Lower leg skin (tissue), 4 donors: ENCODE measurements at regions not wholly inside any gene's neighbourhood (a gene's known extent, or its start where the extent isn't known, plus 50 kb on each side); places are given as distances from the start of the nearest gene placed in this dataset.

Experiments
- DNase-seq, 2 donors: peaks; one replicate each; pipeline ENCODE4 v3.0.0-alpha.2; 2019; ENCODE audit warnings: low spot score in 2 of 2
- H3K4me3 ChIP-seq: fragments of 200-600 bp; sonication (generic); 2 replicates; pipeline ENCODE4 v1.5.1; 2017; ENCODE audit warnings: mild to moderate bottlenecking, low read depth; ENCODE audit not compliant: poor library complexity, severe bottlenecking
- CTCF ChIP-seq, 3 donors: fragments of 450-650 bp; IDR thresholded peaks; one replicate each; pipeline ENCODE4 v1.5.1; 2016; ENCODE audit warnings: antibody characterized with exemption in 3 of 3, mild to moderate bottlenecking in 3 of 3, moderate library complexity in 2 of 3
- POLR2A ChIP-seq, 2 donors: fragments of 450-650 bp; IDR thresholded peaks; one replicate each; pipeline ENCODE4 v1.6.1; 2016 to 2017; ENCODE audit warnings: antibody characterized with exemption in 2 of 2, mild to moderate bottlenecking in 1 of 2, moderate library complexity in 1 of 2
- WGBS, 2 donors: methylation state at CpG; one replicate each; pipeline ENCODE4 v1.1.5; 2018; 5-methylcytosine and 5-hydroxymethylcytosine counted together
- intact Hi-C: fragments of 100-400 bp; cut with DNase I; formaldehyde crosslinking; loops from one replicate; pipeline ENCODE4 v1.15.0; 2023; ENCODE audit warnings: low total_unique reads

- 78 to 79% methylated on average over 4 of the region's 4 CpGs for WGBS, 2 donors
- intact Hi-C loops: no loop called here
- no peak for DNase-seq
- TF ChIP-seq CTCF (IDR thresholded peaks at IDR 0.05) (no peak), POLR2A (IDR thresholded peaks at IDR 0.05) (no peak)
- no peak overlapping the region for H3K4me3 ChIP-seq
Measured at GRCh38 chr2:64799592-64800252, 146.0 kb upstream of the SERTAD2 start.

GRCh38 chr2:64803776-64804175 is 150.1 kb upstream of the SERTAD2 start:
- H3K4me3 ChIP-seq: no peak overlapping the region
- TF ChIP-seq POLR2A (IDR thresholded peaks at IDR 0.05) (no peak), CTCF (IDR thresholded peaks at IDR 0.05) (no peak)
- 90 to 97% methylated on average over 2 of the region's 2 CpGs for WGBS, 2 donors
- intact Hi-C loops: no loop called here
- no peak for DNase-seq

GRCh38 chr2:64804651-64805050 is 150.9 kb upstream of the SERTAD2 start:
- WGBS, 2 donors: 88% methylated on average over 3 of the region's 3 CpGs
- DNase-seq: no peak
- intact Hi-C loops: no loop called here
- H3K4me3 ChIP-seq: no peak overlapping the region
- TF ChIP-seq CTCF (IDR thresholded peaks at IDR 0.05) (no peak), POLR2A (IDR thresholded peaks at IDR 0.05) (no peak)

- WGBS, 2 donors: 39 to 61% methylated on average over 4 of the region's 4 CpGs
- no peak for TF ChIP-seq CTCF (IDR thresholded peaks at IDR 0.05)
- no peak for TF ChIP-seq POLR2A (IDR thresholded peaks at IDR 0.05)
- no peak overlapping the region for H3K4me3 ChIP-seq
- DNase-seq: peak; percentile 63 to 84
- intact Hi-C loops: no loop called here
Measured at GRCh38 chr2:64807417-64807816, 153.7 kb upstream of the SERTAD2 start.

- DNase-seq: peak in 1 of 2 donors; percentile 74
- no peak overlapping the region for H3K4me3 ChIP-seq
- no peak for TF ChIP-seq CTCF (IDR thresholded peaks at IDR 0.05)
- TF ChIP-seq POLR2A (IDR thresholded peaks at IDR 0.05): no peak
- WGBS, 2 donors: 84 to 97% methylated on average over 2 of the region's 2 CpGs
- intact Hi-C loops: no loop called here
Measured at GRCh38 chr2:64808092-64808491, 154.4 kb upstream of the SERTAD2 start.

- WGBS, 2 donors: 65 to 71% methylated on average over 2 of the region's 2 CpGs
- H3K4me3 ChIP-seq: no peak overlapping the region
- intact Hi-C loops: no loop called here
- TF ChIP-seq CTCF (IDR thresholded peaks at IDR 0.05) (no peak), POLR2A (IDR thresholded peaks at IDR 0.05) (no peak)
- no peak for DNase-seq
Measured at GRCh38 chr2:64808754-64809153, 155.0 kb upstream of the SERTAD2 start.
